HG02623 (cell line): ENCODE measurements at regions not wholly inside any gene's neighbourhood (a gene's known extent, or its start where the extent isn't known, plus 50 kb on each side); places are given as distances from the start of the nearest gene placed in this dataset.
"Not testable (repeated sequence)": the region's sequence is repeated elsewhere in the genome, so short reads cannot be mapped to it uniquely, and the experiment has no call there.

Experiments
- ATAC-seq: cut with Tn5 transposase; IDR thresholded peaks from one replicate; pipeline ENCODE4 v1.9.1; 2021; ENCODE audit warnings: moderate library complexity; ENCODE audit not compliant: unreplicated experiment

- ATAC-seq, result not testable (repeated sequence)
Measured at GRCh38 chr16:29221281-29221955, 185.1 kb downstream of the NPIPB11 start.

DNA sequence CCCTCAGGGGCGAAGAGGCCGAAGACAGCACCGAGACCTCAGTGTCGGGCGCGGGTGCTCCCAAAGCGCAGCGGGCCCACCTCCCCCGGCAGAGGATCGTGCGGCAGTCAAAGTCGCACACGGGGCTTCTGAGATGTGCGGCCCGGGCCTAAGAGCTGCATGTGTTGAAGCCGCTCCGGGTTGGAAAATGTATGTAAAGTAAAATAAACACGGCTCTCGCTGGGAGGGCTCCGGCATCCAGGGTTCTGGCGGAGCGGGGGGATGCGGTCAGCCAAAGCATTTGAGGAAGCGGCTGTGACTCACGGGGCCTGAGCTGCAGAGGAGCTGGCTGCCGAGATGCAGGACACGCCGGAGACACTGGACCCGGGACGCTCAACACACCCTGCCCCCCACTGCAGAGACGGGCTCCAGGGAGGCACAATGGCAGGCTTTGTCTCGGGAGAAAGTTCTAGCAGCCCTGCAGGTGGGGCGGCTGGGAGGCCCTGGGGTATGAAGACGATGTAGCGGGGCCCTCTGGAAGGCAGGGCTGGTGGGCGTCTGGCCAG is 185.8 kb downstream of the NPIPB11 start:
- ATAC-seq, result not testable (repeated sequence)

GRCh38 chr16:29219966-29220646 is 186.4 kb downstream of the NPIPB11 start:
- ATAC-seq, result not testable (repeated sequence)

DNA sequence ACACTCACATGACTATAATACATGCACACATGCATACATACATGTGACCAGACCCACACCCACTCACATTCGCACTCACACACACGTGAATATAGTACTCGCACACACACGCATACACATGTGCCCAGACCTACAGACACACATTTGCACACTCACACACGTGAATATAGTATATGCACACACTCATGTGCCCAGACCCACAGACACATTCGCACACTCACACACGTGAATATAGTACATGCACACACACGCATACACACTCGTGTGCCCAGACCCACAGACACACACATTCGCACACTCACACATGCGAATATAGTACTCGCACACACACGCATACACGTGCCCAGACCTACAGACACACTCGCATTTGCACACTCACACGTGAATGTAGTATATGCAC is 186.9 kb downstream of the NPIPB11 start:
- ATAC-seq, result not testable (repeated sequence)

- not testable (repeated sequence) for ATAC-seq
Measured at GRCh38 chr16:29218649-29219048, 187.9 kb downstream of the NPIPB11 start.

DNA sequence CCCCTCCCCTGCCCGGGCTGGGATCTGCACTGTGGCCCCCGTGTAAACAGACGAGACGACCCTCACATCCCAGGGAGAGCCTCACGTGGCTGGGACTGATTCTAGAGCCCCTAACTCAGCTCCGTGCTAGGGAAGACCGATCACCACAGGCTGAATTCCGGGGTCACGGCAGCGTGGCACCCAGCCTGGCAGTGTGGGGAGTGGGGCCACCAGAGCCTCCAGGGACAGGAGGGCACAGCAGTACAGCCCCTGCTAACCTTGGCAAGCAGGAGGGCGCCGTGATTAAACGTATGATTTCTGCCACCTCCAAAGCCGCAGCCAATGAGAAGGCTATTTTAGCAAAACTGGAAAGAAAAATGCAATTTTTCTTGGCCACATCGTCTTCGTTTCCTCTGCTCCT is 188.3 kb downstream of the NPIPB11 start:
- ATAC-seq, result not testable (repeated sequence)

DNA sequence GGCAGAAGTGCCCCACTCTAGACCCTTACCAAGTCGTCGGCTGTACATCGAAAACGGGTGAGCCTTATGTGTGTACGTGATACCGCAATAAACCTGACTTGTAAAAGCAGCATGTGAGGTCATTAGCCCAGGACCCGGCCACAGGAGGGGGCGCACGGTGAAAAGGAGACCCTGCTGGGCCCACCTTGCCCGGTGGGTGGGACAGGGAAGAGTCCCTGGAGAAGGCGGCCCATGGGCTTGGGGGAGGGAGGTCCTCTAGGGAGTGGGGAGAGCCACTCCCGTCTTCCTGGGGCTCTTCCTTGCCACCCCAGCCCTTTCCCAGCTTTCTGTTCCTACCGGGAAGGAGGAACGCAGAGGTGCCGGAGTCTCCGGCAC is 188.8 kb downstream of the NPIPB11 start:
- not testable (repeated sequence) for ATAC-seq

DNA sequence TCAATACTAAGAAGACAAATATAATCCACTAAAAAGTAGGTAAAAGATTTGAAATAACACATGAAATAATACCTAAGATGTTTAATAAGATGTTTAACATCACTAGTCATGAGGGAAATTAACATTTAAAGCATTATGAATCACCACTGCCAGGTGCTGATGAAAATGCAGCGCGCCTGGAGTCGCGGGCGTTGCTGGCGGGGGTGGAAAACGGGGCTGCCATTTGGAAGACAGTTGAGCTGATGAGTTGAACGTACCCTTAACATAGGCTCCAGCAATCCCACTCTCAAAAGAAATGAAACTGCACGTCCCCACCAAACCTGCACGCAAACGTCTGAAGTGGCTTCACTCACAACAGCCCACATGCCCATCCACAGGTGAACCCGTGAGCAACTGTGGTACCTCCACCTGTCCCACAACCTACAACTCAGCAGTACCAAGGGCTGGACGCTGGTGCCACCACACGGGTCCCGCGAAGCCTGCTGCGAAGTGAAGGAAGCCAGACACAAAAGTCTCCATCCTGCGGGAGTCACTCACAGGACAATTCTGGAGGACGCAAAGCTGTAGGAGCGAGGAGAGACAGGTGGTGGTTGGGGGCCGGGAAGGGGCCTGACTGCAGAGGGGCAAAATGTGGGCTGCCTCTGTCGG is 189.3 kb downstream of the NPIPB11 start:
- not testable (repeated sequence) for ATAC-seq

- ATAC-seq, result not testable (repeated sequence)
Measured at GRCh38 chr16:29213770-29214169, 192.7 kb downstream of the NPIPB11 start.

DNA sequence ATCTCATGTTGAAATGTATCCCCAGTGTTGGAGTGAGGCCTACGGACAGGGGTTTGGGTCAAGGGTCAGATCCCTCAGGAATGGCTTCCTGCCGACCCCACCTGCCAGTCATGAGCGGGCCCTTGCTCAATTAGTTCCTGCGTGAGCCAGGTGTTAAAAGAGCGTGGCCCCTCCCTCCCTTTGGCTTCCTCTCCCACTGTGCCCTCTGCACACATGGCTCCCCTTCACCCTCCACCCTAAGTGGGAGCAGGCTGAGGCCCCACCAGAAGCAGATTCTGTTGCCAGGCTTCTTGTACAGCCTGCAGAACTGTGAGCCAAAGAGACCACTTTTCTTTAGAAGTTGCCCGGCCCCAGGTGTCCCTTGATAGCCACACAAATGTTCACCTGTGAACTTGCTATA is 193.3 kb downstream of the NPIPB11 start:
- not testable (repeated sequence) for ATAC-seq

DNA sequence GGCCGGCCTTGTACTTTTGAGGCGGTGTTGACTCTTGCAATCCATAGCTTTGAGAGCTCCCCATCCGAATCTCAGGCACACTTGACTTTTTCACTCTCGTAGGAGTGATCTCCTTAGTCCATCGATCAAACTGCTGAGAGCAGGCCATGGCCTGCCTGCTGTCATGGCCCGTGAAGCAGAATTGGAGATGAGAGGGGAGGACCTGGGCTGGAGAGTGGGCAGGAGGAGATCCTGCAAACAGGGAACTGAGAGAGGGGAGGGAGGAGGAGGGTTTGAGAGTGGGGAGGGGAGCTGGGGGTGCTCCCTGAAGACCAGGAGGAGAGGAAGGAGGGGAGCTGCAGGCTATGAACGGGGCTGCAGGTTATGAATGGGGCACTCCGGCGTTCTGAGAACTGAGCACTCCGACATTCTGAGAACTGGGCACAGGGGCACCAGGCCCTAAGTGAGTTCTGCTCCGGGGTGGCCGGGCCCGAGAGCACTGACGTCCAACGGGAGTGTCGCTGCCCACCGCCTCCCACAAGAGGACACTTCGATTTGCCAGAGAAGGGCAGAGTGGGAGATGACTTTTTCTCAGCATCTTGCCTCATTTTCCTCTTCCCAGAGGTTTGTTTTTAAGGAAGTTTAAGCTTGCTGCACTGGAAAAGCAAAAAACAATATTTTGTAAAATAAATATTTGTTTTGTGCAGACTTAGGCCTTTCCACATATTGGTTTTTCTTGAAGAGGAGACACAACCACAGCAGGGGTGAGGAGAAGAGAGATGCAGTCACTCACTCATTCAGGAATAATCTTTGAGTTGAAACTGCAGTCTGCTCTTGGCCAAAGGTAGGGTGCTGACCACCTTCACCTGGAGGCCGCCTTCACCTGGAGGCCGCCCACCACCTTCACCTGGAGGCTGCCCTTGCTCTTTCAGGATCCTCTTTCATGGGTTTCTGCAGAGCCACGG is 194.2 kb downstream of the NPIPB11 start:
- ATAC-seq, result not testable (repeated sequence)

DNA sequence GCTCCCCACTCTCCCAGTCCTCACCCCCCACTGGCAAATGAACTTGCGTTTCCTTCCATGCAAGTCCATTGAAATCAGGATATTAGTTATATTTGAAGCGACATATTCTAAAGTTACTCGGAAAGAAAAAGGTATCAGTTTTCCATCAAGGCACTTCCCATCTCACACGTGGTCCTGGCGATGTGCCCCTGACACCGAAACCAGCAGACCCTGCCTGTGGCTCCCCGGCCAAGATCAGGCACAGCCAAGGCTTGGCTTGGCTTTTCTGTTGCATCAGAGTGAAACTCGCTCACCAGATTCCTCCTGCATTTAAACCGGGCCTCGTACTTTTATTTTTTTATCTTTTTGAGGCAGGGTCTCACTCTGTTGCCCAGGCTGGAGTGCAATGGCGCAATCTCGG is 195.1 kb downstream of the NPIPB11 start:
- ATAC-seq, result not testable (repeated sequence)

GRCh38 chr16:29210299-29211150 is 196.0 kb downstream of the NPIPB11 start:
- not testable (repeated sequence) for ATAC-seq

DNA sequence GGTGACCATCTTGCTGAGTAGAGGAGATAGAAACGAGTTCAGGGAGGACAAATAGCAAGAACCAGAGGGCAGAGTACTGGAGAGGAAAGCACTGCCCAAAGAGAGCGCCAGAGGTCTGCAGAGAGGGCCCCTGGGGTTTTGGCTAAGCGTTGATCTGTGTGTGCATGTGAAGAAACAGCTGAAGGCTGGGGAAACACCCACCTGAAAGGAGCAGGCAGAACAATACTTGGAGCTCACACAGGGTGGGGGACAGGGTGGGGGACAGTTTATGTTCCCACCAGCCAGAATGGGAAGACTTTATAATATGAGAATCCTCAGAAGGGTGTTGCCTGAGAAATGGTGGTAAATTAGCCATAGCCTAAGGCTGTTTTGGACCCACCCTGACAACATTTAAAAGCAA is 200.4 kb downstream of the NPIPB11 start:
- ATAC-seq, result not testable (repeated sequence)

GRCh38 chr16:29205151-29205550 is 201.4 kb downstream of the NPIPB11 start:
- ATAC-seq, result not testable (repeated sequence)

GRCh38 chr16:29204806-29205135 is 201.7 kb downstream of the NPIPB11 start:
- ATAC-seq, result no peak

DNA sequence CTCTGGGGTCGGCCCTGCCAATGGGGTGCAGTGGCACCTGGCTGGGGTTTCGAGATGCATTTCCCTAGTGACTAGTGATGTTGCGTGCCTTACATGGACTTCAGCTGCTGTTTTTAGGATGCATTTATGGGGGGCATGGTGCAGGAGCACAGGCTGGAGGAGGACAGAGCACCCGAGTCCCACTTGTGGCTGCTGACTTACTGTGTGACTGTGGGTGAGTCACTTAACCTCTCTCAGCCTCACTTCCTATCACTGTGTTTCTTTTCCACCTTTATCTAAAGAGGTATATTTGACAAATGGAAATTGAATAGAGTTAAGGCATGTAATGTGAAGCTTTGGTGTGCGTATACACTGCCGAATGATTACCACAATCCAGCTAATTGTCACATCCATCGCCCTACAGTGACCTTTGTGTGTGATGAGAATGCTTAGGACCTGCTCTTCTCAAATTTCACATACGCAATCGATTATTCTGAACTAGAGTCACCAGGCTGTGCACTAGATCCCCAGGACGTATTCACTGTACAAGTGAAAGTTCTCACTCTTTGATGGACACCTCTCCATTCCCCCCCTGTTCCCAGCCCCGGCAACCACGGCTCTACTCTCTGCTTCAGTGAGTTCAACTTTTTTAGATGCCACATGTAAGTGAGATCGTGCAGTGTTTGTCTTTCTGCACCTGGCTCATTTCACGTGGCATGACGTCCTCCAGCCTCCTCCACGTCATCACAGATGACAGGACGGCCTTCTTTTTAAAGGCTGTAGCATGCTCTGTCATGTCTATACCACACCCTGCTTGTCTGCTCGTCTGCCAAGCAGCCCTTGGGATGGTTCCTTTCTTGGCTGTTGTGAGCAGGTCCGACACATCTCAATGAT is 202.3 kb downstream of the NPIPB11 start:
- ATAC-seq, result not testable (repeated sequence)

- not testable (repeated sequence) for ATAC-seq
Measured at GRCh38 chr16:29203046-29203932, 203.2 kb downstream of the NPIPB11 start.
